Thyroid gland (tissue), 4 donors: ENCODE measurements at regions not wholly inside any gene's neighbourhood (a gene's known extent, or its start where the extent isn't known, plus 50 kb on each side); places are given as distances from the start of the nearest gene placed in this dataset.

Source experiments
- POLR2A ChIP-seq, 2 donors: fragments of 450-650 bp; IDR thresholded peaks; one replicate each; pipeline ENCODE4 v1.6.1; 2017; ENCODE audit warnings: antibody characterized with exemption in 2 of 2, mild to moderate bottlenecking in 2 of 2, moderate library complexity in 1 of 2
- TF ChIP-seq, protein P1 (sequence below), 6 experiments: fragments of 200-600 bp in 3 of 6; fragments of 450-650 bp in 3 of 6; sonication (generic) in 3 of 6; IDR thresholded peaks; one replicate each; pipeline ENCODE4 v1.5.1; 2016 to 2019; ENCODE audit warnings: antibody characterized with exemption in 6 of 6, mild to moderate bottlenecking in 2 of 6, inconsistent platforms in 1 of 6, moderate library complexity in 1 of 6

- TF ChIP-seq, protein P1, sequence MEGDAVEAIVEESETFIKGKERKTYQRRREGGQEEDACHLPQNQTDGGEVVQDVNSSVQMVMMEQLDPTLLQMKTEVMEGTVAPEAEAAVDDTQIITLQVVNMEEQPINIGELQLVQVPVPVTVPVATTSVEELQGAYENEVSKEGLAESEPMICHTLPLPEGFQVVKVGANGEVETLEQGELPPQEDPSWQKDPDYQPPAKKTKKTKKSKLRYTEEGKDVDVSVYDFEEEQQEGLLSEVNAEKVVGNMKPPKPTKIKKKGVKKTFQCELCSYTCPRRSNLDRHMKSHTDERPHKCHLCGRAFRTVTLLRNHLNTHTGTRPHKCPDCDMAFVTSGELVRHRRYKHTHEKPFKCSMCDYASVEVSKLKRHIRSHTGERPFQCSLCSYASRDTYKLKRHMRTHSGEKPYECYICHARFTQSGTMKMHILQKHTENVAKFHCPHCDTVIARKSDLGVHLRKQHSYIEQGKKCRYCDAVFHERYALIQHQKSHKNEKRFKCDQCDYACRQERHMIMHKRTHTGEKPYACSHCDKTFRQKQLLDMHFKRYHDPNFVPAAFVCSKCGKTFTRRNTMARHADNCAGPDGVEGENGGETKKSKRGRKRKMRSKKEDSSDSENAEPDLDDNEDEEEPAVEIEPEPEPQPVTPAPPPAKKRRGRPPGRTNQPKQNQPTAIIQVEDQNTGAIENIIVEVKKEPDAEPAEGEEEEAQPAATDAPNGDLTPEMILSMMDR (IDR thresholded peaks at IDR 0.05) = no peak
- TF ChIP-seq POLR2A (IDR thresholded peaks at IDR 0.05) = no peak
These were observed 618.8 kb upstream of the NRXN1 start for GRCh38 chr2:51650769-51651168.
